ENCODE measurements at regions not wholly inside any gene's neighbourhood (a gene's known extent, or its start where the extent isn't known, plus 50 kb on each side); places are given as distances from the start of the nearest gene placed in this dataset.

GRCh38 chr10:83352588-83352987 is 786.7 kb upstream of the GHITM start:
- DNase-seq (no peak), ATAC-seq (no peak)
- H3K27ac Mint-ChIP-seq = no peak overlapping the region
- H3K9me3 Mint-ChIP-seq = peaks cover 0 to 9% of the 10 kb centered on the region in 2 donors
- no peak overlapping the region for H3K4me3 Mint-ChIP-seq
- no peaks in the 10 kb centered on the region for H3K27me3 Mint-ChIP-seq
- no peaks in the 10 kb centered on the region for H3K4me1 Mint-ChIP-seq

DNA sequence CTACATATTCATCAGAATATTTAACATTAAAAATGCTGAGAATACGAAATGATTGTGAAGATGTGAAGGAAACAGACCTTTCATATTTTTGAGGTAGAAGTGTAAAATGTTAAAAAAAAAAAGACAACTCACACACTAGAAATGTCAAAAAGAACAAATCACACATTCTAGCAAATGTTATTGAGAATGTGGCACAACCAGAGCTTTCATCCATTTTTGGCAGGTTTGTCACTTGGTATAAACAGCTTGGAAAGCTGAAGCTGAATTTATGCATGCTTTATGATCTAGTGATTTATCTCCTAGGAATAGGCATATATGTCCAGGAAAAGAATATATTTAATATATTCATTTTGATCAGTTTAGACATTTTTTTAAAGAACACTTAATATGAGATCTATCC is 784.9 kb upstream of the GHITM start:
- ATAC-seq = no peak
- Mint-ChIP-seq H3K27me3 (no peaks in the 10 kb centered on the region), H3K9me3 (peaks cover 0 to 18% of the 10 kb centered on the region in 2 donors), H3K4me1 (no peaks in the 10 kb centered on the region), H3K4me3 (no peak overlapping the region), H3K27ac (no peak overlapping the region)
- no peak for DNase-seq

GRCh38 chr10:83357004-83357403 is 782.3 kb upstream of the GHITM start:
- no peak for ATAC-seq
- H3K27ac Mint-ChIP-seq = no peak overlapping the region
- peaks cover 8 to 18% of the 10 kb centered on the region in 2 donors for H3K9me3 Mint-ChIP-seq
- H3K27me3 Mint-ChIP-seq = no peaks in the 10 kb centered on the region
- H3K4me1 Mint-ChIP-seq = no peaks in the 10 kb centered on the region
- DNase-seq = no peak
- H3K4me3 Mint-ChIP-seq = no peak overlapping the region

DNA sequence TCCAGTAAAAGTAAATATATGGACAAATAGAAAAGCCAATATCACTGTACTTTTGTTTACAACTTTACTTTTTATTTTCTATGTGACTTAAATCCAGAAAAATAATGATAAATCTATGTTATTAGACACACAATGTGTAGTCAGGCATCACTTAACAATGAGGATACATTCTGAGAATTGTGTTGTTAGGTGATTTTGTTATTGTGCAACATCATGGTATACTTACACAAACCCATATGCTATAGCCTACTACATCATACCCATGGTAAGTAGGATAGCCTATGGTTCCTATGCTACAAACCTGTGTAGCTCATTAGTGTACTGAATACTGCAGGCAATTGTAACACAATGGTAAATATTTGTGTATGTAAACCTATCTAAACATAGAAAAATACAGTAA is 781.7 kb upstream of the GHITM start:
- Mint-ChIP-seq H3K27ac (no peak overlapping the region), H3K9me3 (peaks cover 8 to 18% of the 10 kb centered on the region in 2 donors), H3K4me1 (no peaks in the 10 kb centered on the region), H3K4me3 (no peak overlapping the region), H3K27me3 (no peaks in the 10 kb centered on the region)
- ATAC-seq (no peak), DNase-seq (no peak)

- DNase-seq = no peak
- H3K9me3 Mint-ChIP-seq = peaks cover 7 to 9% of the 10 kb centered on the region in 2 donors
- no peaks in the 10 kb centered on the region for H3K27me3 Mint-ChIP-seq
- no peak overlapping the region for H3K27ac Mint-ChIP-seq
- no peak overlapping the region for H3K4me3 Mint-ChIP-seq
- no peak for ATAC-seq
- no peaks in the 10 kb centered on the region for H3K4me1 Mint-ChIP-seq
Observed at GRCh38 chr10:83367036-83367435, 772.3 kb upstream of the GHITM start.

DNA sequence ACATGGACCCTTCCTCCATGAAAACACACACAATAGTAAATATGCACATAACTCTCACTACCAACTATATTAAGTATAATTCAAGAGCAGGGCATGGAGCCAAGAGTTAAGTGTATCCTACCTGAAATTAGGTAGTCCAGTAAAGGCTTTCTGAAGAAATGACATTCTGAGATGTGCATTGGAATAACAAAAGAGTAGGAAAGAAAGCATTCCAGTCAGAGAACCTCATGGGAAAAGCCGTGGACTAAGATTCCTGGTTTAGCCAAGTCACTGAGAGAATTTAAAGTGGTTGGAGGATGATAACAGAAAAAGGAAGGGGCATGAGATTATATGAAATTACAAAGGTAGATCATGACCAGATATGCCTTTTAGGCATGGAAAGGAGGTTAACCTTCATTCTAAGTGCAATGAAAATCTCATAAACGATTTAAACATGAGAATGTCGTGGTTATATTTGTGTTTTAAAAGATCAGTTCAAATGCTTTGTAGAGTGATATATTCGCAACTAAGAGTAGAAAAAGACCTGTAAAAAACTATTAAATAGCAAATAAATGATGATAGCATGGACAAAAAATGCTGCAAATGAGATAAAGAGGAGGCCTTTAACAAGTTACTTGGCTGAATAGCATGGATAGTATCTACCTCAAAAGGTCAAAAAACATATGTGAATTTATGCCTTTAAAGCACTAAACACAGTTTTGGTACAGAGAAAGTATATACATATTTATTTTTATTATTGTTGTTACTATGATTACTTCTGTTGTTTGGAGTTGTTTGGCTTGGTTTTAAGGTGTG is 767.4 kb upstream of the GHITM start:
- no peak for DNase-seq
- no peak for ATAC-seq
- Mint-ChIP-seq H3K4me1 (no peaks in the 10 kb centered on the region), H3K9me3 (peaks cover 9 to 12% of the 10 kb centered on the region in 2 donors), H3K4me3 (no peak overlapping the region), H3K27me3 (no peaks in the 10 kb centered on the region), H3K27ac (no peak overlapping the region)

DNA sequence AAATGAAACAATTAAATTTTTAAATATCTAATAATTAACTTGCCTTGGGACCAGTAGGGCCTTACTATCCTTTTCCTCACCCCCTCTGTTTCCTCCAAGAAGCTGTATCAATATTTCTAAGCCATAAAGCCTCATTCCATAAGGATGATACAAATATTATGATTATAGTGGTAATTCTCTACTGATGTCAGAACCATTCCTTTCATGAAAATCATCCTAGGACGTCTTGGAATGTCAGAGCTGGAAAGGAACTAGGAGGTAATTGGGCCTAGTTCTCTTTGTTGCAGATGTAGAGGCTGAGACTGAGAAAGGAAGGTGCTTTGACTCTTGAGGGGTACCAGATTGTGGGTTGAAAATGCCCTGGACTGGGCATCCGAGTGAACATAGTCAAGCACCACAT is 766.7 kb upstream of the GHITM start:
- DNase-seq (no peak), ATAC-seq (no peak)
- H3K4me1 Mint-ChIP-seq = no peaks in the 10 kb centered on the region
- H3K4me3 Mint-ChIP-seq = no peak overlapping the region
- peaks cover 9 to 12% of the 10 kb centered on the region in 2 donors for H3K9me3 Mint-ChIP-seq
- no peaks in the 10 kb centered on the region for H3K27me3 Mint-ChIP-seq
- H3K27ac Mint-ChIP-seq = no peak overlapping the region

- no peak for ATAC-seq
- Mint-ChIP-seq H3K4me3 (no peak overlapping the region), H3K4me1 (no peaks in the 10 kb centered on the region), H3K27ac (no peak overlapping the region), H3K9me3 (peaks cover 9 to 22% of the 10 kb centered on the region in 2 donors), H3K27me3 (no peaks in the 10 kb centered on the region)
- DNase-seq = no peak
Observed at GRCh38 chr10:83373671-83374070, 765.6 kb upstream of the GHITM start.

DNA sequence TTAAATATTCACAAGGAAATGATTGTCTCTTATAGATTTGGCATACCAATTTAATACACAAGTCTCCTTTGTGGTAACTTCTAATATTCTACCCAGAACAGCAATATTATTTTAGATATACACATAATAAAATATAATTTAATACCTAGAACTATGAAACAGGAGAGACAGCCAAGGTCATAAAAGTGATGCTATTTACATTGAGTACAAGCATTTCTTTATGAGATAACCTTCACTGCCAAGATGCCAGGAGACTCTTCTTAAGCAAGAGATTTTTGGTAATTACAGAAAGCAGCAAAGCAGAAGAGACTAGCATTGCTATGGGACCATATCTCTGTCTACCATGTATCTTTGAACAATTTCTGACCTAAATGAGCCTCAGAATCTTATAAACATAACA is 764.6 kb upstream of the GHITM start:
- peaks cover 12 to 25% of the 10 kb centered on the region in 2 donors for H3K9me3 Mint-ChIP-seq

GRCh38 chr10:83375274-83375673 is 764.0 kb upstream of the GHITM start:
- peaks cover 11 to 23% of the 10 kb centered on the region in 2 donors for H3K9me3 Mint-ChIP-seq
- H3K4me1 Mint-ChIP-seq = no peaks in the 10 kb centered on the region
- no peak for ATAC-seq
- H3K4me3 Mint-ChIP-seq = no peak overlapping the region
- no peaks in the 10 kb centered on the region for H3K27me3 Mint-ChIP-seq
- H3K27ac Mint-ChIP-seq = peak overlapping the region in 1 of 2 donors; percentile 32
- DNase-seq = no peak

More for the DNA sequence above, 764.6 kb upstream of the GHITM start:
- Mint-ChIP-seq H3K4me3 (no peak overlapping the region), H3K27me3 (no peaks in the 10 kb centered on the region), H3K4me1 (no peaks in the 10 kb centered on the region), H3K27ac (no peak overlapping the region)
- no peak for ATAC-seq
- DNase-seq = no peak

DNA sequence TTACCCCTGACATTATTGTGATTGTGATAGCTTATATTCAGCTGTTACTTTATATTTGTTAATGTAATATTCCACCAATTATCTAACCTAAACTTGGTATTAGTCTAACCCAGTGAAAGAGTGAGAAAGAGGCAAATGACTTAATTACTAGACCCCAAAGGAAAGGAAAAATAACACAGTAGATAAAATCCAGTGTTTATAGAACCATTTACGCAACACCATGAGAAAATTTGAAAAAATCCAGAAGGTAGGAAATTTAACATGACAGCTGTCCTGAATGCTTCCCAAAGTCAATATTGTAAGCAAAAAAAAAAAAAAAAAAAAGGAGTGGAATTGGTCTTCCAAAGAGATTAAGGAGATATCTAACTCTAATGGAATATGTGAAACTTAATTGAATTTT is 741.5 kb upstream of the GHITM start:
- no peak for DNase-seq
- Mint-ChIP-seq H3K4me3 (no peak overlapping the region), H3K9me3 (peaks cover 0 to 7% of the 10 kb centered on the region in 2 donors), H3K27ac (no peak overlapping the region), H3K4me1 (no peaks in the 10 kb centered on the region), H3K27me3 (no peaks in the 10 kb centered on the region)
- no peak for ATAC-seq

GRCh38 chr10:83410570-83410969 is 728.7 kb upstream of the GHITM start:
- Mint-ChIP-seq H3K9me3 (peaks cover 0 to 7% of the 10 kb centered on the region in 2 donors), H3K27ac (no peak overlapping the region), H3K4me3 (no peak overlapping the region), H3K27me3 (no peaks in the 10 kb centered on the region), H3K4me1 (no peaks in the 10 kb centered on the region)
- no peak for DNase-seq
- no peak for ATAC-seq

- no peak for DNase-seq
- no peak overlapping the region for H3K27ac Mint-ChIP-seq
- H3K9me3 Mint-ChIP-seq = peaks cover 9 to 15% of the 10 kb centered on the region in 2 donors
- no peaks in the 10 kb centered on the region for H3K4me1 Mint-ChIP-seq
- H3K27me3 Mint-ChIP-seq = no peaks in the 10 kb centered on the region
- no peak for ATAC-seq
- no peak overlapping the region for H3K4me3 Mint-ChIP-seq
Observed at GRCh38 chr10:83425306-83425705, 714.0 kb upstream of the GHITM start.

DNA sequence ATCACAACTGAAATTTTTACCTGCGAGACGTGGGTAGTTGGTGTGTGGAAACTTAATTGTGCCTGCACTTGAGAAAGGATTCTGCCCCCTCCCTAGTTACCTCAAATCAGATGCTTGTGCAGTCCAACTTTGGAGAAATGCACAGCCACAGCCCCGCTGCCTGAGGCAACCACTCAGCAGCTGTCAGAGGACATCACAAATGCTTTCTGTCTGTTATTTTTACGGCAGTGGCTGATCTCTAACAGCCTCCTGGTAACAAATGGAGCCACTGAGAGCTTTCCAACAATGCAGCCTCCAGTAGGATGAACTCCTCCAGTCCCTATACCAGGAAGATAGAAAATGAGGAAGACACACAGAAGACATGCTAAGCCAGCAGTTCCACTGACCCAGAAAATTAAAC is 712.2 kb upstream of the GHITM start:
- no peaks in the 10 kb centered on the region for H3K4me1 Mint-ChIP-seq
- H3K9me3 Mint-ChIP-seq = peaks cover 15 to 17% of the 10 kb centered on the region in 2 donors
- ATAC-seq (no peak), DNase-seq (no peak)
- H3K27me3 Mint-ChIP-seq = no peaks in the 10 kb centered on the region
- no peak overlapping the region for H3K4me3 Mint-ChIP-seq
- H3K27ac Mint-ChIP-seq = no peak overlapping the region

- H3K27me3 Mint-ChIP-seq = no peaks in the 10 kb centered on the region
- ATAC-seq (no peak), DNase-seq (no peak)
- H3K4me1 Mint-ChIP-seq = no peaks in the 10 kb centered on the region
- peaks cover 15 to 23% of the 10 kb centered on the region in 2 donors for H3K9me3 Mint-ChIP-seq
- H3K27ac Mint-ChIP-seq = no peak overlapping the region
- H3K4me3 Mint-ChIP-seq = no peak overlapping the region
Observed at GRCh38 chr10:83432261-83433045, 706.9 kb upstream of the GHITM start.

GRCh38 chr10:83433705-83434104 is 705.6 kb upstream of the GHITM start:
- no peak for ATAC-seq

More at GRCh38 chr10:83433705-83434104, 705.6 kb upstream of the GHITM start:
- Mint-ChIP-seq H3K4me1 (no peaks in the 10 kb centered on the region), H3K4me3 (no peak overlapping the region), H3K27me3 (no peaks in the 10 kb centered on the region), H3K9me3 (peaks cover 3 to 17% of the 10 kb centered on the region in 2 donors), H3K27ac (no peak overlapping the region)
- DNase-seq = no peak
